ENCODE measurements at regions not wholly inside any gene's neighbourhood (a gene's known extent, or its start where the extent isn't known, plus 50 kb on each side); places are given as distances from the start of the nearest gene placed in this dataset.
"Not testable (repeated sequence)": the region's sequence is repeated elsewhere in the genome, so short reads cannot be mapped to it uniquely, and the experiment has no call there.

DNA sequence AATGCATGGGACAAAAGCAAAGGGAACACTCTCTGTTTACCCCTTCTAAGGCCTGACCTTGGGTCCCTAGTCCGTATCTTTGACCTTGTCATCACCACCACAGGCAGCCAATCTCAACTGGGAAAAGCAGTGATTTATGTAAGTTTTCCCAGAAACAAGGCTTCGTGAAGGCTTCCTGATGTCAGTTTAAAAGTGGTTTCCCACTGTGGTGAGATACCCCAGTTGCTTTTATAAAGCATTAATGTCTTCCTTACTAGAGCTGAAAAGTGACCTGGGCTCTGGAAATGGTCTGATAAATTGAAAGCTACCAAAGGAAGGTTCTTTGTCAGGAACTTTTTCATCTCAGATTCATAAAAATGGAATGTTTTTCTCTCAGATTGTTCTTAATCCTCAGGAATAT lies 536.4 kb upstream of the PTBP2 start:
- DNase-seq (ENCODE audit: low read depth), result no peak

DNA sequence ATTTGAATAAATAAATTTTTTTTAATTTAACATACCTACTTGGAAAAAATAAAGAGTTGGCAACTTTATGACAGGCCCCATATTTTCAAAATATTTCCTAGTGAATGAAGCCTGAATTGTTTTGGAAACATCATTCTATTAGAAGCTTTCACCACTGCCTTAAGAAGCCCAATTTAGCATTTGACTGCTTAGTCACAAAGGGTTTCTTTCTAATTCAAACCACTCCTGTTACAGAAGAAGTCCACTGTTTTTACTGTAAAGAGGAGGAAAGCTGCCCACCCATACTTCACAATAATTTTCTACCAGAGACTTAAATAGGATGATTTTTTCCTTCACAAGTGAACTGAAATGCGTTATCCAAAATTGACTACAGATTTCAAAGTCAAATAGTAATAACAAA lies 534.6 kb upstream of the PTBP2 start:
- no peak for DNase-seq (ENCODE audit: low read depth)

DNA sequence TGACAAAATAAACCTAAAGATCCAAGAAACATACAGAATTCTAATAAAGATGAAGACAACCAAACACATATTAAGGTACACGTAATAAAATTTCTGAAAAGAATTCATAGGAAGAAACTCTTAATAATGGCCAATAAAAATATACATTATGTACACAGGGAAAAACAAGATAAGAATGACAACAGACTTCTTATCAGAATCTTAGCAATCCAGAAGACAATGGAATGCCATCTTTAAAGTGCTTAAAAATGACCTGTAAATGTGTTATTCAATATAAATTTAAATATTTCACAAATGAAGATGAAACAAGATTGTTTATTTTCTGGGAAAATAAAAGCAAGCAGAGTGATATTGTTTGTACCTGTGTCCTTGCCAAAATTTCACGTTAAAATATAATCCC lies 530.4 kb upstream of the PTBP2 start:
- DNase-seq (ENCODE audit: low read depth), result no peak

DNA sequence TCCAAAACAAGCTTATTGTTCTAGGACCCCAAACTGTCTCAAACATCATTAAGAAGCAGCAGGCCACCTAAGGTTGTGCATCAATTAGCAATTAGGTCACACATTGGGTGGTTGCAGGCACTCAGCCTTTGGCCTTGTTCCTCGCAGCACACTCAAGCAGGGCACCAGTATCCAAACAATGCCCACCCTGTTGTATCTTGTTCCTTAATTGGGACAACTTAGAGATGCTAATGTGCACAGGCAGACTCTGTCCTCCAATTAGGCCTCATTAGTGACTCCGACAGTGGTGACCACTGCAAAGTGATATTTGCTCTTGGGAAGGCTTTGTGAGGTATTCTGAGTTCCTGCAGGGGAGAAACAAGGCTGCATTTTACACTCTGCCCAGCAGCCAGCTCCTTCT lies 515.1 kb upstream of the PTBP2 start:
- DNase-seq (ENCODE audit: low read depth), result no peak

DNA sequence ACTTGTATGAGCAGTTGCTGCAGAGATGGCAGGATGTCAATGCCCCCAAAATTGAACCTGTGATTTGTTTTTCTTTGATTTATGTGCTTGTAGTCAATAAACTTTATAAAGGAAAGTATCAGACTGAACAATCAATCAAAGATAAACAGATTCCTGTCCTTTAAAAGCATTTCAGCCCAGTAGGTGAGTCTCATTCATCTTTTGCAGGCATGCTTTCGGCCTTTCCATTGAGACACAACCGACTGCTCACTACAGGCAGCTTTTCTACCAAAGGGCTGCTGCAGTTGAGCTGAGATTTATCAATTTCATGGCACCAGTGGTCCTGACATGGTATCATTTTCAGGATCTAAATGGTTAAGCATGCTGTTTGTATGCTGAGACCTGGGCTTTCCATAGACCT lies 513.6 kb upstream of the PTBP2 start:
- no peak for DNase-seq (ENCODE audit: low read depth)

DNA sequence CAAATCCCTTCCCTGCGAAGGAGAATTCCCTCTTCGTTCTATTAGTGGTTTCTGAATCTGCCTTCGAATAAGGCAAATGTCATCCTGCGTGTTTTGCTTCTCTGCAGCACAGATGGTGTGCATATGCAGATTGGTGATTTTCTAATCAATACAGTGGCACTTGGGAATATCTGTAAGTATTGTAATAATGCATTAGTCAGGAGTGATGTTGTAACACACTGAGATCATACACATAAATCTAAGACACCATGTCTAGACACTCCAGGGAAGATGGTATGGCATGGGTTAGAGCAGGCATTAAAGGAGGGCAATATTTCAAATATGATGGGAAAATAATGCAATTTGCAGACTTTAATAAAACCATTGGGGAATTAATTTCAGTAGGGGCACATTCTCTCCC lies 513.2 kb upstream of the PTBP2 start:
- no peak for DNase-seq (ENCODE audit: low read depth)

DNA sequence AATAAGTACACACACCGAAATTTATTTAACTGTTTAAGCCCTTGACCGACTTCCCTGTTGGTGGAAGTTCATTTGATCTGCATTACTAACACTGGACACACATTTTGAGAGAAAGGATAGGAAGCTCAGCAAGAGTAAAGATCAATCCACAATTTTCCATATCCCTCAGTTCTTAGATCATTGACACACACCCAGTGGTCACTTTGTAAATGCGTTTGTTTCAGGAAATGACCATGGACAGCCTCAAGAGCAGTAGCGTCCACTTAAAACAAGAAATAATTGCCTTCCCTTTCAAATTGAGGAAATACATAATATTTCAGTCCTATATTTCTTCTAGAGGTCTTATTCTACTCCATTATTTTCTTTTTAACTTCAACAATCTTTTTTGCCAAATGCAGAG lies 511.5 kb upstream of the PTBP2 start:
- DNase-seq (ENCODE audit: low read depth), result no peak

DNA sequence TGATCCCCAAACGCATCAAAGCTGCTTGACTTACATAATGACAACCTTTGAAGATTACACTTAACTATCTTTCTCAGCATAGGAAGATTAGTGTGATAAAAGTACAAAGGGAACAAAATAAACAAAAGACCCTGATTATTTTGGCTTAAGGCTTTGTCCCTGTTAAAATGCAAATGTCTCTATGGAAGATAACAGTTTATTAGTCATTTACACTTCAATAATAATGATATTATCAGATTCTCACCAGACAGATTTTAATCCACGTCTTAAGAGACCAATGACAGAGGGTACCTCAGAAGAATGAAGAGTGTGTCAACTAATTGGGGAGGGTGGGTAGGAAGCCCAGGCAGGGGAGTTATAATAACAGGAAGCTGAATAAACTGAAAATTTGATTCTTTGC lies 510.4 kb upstream of the PTBP2 start:
- DNase-seq (ENCODE audit: low read depth), result no peak

DNA sequence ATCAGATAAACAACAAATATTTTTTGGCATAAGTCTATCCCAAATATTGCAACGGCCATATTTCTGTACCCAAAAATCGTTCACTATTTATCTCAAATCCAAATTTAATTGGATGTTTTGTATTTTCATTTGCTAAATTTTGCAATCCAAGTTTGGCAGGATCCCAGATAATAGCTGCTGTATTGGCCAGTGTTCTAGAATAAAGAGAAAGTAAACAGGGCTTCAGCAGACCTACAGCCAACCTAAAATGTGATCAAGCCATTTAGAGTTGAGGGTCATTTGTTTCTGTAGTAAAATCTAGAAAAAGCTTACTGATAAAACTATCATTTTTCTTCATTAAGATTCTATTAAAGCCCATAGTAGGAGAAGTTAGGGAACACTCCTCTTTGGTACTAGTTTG lies 506.6 kb upstream of the PTBP2 start:
- DNase-seq (ENCODE audit: low read depth), result no peak

DNA sequence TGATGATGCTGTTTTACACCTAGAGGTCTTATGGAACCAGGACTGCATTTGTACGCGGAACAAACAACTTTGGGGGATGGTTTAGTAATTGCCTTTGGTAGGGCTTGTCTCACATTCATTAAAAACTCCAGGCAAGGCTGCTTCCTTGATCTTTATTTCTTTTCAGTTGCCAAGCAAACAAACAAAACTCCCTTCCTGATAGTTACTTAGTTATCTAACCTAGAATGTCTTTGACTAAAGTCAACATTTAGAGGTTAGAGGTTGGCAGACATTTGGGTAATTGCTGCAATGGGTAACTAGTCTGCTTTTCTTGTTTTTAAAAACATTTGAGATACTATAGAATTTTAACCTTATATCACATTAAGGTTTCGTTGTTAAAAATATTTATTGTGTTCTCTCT lies 500.9 kb upstream of the PTBP2 start:
- no peak for DNase-seq (ENCODE audit: low read depth)

DNA sequence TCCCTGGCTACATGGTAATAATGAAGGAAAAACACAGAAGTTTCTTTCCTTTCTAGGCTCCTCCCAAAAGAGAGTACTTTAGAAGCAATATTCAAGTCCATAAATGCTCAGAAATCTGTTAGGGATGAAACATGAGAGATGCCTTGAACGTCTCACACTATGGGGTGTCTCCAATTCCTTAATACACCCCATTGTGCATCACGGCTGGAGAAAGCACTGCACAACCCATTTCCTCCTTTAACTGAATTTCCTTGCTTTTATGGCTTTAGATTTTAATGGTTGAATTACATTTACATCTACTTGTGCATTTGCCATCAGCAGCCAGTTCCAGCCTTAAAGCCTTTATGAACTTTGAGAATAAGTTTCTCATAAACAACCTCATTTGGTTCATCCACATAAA lies 498.9 kb upstream of the PTBP2 start:
- DNase-seq (ENCODE audit: low read depth), result no peak

DNA sequence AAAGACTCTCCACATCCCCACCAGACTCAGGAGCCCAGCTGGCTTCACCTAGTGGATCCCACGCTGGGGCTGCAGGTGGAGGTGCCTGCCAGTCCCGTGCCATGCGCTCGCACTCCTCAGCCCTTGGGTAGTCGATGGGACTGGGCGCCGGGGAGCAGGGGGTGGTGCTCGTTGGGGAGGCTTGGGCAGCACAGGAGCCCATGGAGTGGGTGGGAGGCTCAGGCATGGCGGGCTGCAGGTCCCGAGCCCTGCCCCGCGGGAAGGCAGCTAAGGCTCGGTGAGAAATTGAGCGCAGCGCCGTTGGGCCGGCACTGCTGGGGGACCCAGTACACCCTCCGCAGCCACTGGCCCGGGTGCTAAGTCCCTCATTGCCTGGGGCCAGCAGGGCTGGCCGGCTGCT lies 497.4 kb upstream of the PTBP2 start:
- not testable (repeated sequence) for DNase-seq (ENCODE audit: low read depth)

DNA sequence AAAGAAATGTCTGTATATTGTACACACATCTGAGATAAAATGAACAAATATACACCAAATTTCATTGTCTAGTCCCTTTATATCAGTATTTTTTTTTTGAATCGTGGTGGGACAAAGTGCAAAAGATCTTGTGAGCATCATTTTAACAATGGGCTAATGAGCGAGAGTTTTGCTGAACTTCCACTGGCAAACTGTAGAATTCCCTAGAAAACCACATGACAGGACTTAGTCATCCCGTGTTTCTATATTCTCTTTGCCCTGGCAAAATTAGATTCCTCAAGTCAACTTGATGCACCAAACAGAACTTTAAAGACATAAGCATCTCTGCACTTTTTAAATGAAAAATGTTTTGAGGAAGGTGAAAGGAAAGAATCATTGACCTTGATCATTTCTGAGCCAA lies 488.2 kb upstream of the PTBP2 start:
- DNase-seq (ENCODE audit: low read depth), result no peak

DNA sequence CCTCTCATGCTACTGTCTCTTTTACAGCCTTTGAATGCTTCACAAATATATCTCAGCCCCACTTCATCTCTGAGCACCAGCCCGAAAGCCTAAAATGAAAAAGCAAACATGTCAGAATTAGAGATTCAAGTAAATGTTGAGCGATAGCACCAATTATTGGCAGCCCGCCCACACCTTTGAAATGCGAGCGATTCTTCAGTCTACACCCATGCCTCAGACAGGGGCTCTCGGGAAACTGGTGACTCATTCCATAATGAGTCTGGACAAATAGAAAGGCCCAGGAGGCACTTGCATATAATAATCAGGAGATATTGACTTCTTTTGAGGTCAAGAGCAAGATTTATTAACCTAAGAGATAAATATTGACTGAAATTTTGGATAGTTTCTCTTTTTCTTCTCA lies 487.3 kb upstream of the PTBP2 start:
- no peak for DNase-seq (ENCODE audit: low read depth)

DNA sequence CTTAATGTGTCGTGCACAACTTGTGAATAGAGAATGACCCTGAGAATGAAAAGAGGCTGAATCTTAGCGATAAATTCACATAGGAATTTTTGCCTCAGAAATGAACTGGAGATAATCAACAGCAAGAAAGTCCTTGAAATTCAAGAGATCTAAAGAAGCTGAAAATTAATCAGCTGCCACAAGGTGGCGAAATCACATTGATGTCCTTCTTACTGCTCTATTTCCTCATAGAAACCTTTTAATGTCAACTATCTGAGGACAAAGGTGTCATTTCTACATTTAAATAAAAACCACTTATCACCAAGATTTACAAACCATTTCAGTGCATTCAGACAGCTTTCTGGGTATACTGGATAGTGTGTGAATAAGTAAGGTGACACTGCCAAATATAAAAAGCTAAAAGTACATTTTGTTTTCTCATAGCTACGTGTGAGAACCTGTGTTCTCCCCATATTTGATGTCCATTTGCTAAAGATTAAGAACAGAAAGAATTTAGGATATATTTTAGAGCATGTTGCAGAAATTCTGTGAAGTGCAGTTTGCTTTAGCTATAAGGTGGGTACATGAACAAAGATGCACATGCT lies 485.3 kb upstream of the PTBP2 start:
- DNase-seq (ENCODE audit: low read depth), result peak; percentile 20

DNA sequence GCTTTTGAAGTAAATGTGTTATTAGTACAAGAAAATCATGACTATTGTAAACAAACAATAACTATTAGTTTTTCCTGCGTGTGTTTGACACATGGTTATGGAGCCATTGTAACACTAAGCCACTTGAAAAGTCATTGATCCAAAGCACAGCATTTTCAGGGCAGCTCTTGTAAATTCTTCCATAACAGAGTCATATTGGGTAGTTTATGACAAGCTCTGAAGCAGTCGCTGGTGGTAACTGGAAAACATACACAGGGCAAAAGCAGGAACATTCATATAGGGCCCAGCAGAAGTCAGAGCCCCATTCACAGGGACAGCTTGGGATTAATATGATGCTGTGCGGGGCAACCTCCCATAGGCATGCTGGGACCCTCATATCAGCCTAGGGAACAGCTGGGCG lies 483.2 kb upstream of the PTBP2 start:
- DNase-seq (ENCODE audit: low read depth), result no peak

DNA sequence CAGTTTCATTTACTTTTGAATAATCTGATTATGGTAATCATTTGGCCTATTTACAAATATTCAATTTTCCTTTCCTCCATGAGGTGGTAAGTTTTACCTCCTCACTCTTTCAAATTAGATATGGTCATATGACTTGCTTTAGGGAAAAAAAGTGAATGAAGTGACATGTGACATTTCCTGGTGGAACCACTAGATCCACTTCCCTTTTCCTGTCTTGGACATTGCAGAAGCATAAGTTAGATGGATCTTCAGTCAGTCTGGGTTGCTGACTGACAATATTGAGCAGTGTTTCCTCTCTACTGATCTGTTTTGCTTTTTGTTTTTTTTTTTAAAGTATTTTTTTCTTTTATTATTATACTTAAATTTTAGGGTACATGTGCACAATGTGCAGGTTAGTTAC lies 481.1 kb upstream of the PTBP2 start:
- DNase-seq (ENCODE audit: low read depth), result no peak

DNA sequence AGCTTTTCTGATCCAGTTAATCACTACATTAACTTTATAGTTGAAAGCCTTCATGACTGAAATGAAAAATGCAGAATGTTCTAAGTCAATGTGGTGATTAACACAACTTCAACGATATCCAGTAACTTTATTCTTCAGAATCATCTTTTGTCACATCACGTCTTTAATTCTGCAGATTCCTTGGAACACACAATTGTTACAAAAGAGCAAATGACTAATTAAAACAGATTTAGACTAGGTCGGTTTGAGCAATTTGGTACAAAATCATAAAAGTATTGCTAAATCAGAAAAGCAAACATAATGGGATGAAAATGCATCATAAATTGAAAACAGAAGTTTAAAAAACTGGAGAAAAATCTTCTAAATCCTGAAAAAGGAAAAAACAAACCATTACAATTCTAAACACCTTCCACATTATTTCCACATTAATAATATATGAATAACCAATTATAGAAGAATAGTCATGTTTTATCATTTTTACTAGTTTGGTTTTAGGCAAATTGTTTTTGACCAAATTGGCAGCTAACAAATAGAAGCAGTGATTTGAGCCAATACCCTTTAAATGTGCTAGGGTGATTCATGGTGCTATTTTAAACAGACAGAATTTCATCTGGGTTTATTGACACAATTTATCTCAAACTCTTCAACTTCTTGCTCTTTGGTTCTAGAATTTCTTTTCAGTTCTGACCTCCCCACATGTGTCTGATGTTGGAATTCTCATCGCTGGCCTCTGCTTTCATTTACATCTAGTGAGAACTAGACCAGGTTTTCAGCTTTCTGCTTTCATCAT lies 468.1 kb upstream of the PTBP2 start:
- DNase-seq (ENCODE audit: low read depth), result no peak

DNA sequence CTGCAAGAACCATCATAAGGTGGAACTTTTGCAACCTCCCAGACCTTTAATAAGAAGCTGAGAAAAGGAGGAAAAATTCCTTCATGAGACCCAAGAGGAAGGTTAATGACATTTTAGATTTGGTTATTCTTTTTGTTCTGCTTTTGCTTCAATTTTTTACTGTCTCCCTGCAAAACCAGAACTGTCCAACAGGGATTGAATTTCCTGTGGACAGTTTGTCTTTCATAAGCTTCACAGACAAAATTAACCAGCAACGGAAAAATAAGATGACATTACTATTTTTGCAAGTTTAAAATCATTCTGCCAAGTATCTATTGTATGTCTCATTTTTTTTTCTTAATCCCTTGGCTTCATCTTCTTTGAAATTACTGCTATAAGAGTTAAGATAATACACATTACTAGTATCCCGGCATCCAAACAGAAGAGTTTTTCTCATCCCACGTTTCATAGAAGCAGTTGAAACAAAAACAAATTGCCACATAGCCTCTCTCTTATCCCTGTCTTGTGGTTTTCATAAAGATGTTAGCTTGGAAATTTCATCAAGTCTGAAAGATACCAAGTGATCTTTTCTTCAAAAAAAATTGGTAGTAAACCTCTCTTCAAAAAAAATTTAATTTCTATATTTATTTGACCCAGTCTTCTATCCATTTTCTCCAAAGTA lies 465.3 kb upstream of the PTBP2 start:
- DNase-seq (ENCODE audit: low read depth), result no peak

DNA sequence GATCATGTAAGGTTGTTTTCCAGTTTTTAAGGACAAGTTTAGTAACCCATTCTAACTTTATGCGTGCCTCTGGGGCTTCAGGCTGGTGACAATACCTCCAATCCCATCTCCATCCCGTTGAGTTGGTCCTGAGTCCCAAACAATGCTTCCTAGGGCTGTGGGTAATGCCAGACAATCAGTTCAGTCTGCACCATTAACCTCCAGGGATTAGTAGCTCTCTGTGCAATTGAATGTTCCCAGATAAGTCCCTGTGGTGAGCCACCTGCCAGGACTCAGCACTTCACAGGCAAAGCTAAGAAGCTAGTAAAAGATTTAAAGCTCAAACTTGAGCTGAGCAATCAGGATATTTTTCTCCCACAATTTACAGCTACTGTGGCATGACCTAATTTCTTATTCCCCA lies 462.2 kb upstream of the PTBP2 start:
- no peak for DNase-seq (ENCODE audit: low read depth)

DNA sequence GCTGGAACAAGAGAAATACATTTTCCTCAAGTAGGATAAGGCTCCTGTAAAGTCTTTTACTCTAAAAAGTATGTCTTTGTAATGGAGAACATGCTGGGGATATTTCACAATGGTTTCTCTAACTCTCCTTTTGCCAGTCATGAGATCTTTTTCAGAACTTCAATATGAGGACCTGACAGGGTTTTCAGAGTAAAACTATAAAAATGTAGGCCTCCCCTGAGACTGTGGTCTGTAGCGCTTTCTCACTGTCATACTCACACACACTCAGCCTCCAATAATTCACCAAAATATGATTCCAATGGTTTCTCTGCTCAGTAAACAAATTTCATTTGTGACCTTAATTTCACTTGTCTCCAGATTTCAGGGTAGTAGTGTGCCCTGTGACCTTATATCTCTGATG lies 440.1 kb upstream of the PTBP2 start:
- DNase-seq (ENCODE audit: low read depth), result no peak

DNA sequence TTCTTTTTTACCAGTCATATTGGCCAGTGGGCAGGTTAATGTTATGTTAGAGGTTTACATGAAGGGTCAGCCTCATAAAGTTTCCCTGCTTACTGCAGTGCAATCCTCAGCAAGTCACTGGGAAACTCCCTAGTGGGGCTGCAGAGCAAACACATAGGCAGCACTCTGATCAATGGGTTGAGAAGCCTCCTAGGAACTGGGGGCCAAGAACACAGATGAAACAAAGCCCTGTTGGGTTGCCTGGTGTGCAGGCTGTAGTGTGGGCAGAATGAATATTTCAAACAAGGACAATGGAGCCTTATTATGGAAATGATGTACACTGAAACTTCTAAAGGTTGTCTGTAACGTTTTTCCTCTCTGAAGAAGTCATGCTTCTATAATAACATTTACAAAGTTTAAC lies 431.6 kb upstream of the PTBP2 start:
- no peak for DNase-seq (ENCODE audit: low read depth)

DNA sequence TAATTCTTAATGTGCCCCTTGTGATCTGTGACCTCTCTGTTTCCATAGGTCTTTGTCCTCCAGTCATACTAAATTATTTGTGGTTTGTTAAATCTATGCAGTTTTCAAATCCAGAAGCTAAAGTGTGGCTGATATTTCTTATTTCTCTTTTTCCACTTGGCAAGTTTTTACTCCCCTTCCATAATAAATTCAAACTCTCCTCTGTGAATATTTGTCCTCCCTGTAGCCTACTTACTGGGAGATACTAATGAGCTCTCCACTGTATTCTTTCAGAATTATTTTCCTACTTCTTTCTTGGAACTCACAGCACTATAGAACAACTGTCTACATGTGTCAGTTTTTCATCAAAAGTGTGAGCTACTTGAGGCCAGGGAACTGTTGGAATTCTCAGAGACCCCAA lies 430.8 kb upstream of the PTBP2 start:
- DNase-seq (ENCODE audit: low read depth), result no peak

DNA sequence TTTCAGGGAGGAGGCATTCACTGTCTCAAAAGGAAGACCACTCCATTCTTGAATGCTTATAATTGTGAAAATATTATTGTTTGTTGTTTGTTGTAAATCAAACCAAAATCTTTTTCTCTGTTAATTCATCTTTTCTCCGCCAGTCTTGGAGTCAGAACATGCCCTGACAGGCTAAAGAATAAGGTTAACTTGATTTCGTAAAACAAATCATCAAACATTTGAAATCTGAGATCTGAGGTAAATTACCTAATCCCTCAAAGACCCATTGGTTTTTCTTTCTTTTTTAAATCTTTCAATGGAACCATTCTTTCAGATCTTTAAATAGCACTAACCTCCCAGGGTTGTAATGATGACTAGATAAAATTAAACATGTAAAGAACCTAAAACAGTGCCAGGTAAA lies 430.1 kb upstream of the PTBP2 start:
- no peak for DNase-seq (ENCODE audit: low read depth)
